SK-N-MC (cell line): ENCODE measurements at regions not wholly inside any gene's neighbourhood (a gene's known extent, or its start where the extent isn't known, plus 50 kb on each side); places are given as distances from the start of the nearest gene placed in this dataset.
"Not testable (repeated sequence)": the region's sequence is repeated elsewhere in the genome, so short reads cannot be mapped to it uniquely, and the experiment has no call there.

Experiments used
- DNase-seq: peaks from one replicate; pipeline ENCODE4 v3.0.0-alpha.2; 2011; ENCODE audit warnings: low read depth, low spot score
- H3K27ac ChIP-seq: fragments of 200-600 bp; sonication (generic); 2 replicates; pipeline ENCODE4 v1.5.1; 2016; ENCODE audit warnings: mixed run types
- H3K36me3 ChIP-seq: fragments of 200-600 bp; sonication (generic); 2 replicates; pipeline ENCODE4 v1.6.1; 2017; ENCODE audit warnings: antibody characterized with exemption, low read length, mixed read lengths; ENCODE audit not compliant: insufficient read depth
- H3K4me3 ChIP-seq: fragments of 200-600 bp; sonication (generic); 2 replicates; pipeline ENCODE4 v1.5.1; 2016
- H3K9ac ChIP-seq: fragments of 200-600 bp; sonication (generic); 2 replicates; pipeline ENCODE4 v1.8.0; 2017; ENCODE audit warnings: mixed run types, mixed read lengths; ENCODE audit not compliant: insufficient read length
- H3K9me3 ChIP-seq: fragments of 200-600 bp; sonication (generic); 2 replicates; pipeline ENCODE4 v1.6.1; 2017; ENCODE audit warnings: low read depth, mild to moderate bottlenecking, antibody characterized with exemption, low read length, moderate library complexity, mixed read lengths
- EZH2 ChIP-seq: fragments of 200-600 bp; sonication (generic); IDR thresholded peaks from one replicate; pipeline ENCODE4 v1.6.1; 2017; ENCODE audit warnings: antibody characterized with exemption
- FOXP2 ChIP-seq: optimal IDR thresholded peaks from 2 replicates; pipeline ENCODE3; 2011; ENCODE audit warnings: mild to moderate bottlenecking, moderate library complexity; ENCODE audit not compliant: insufficient read depth; ENCODE audit errors: extremely low read length, control extremely low read depth
- POLR2AphosphoS5 ChIP-seq: IDR thresholded peaks from 2 replicates; pipeline ENCODE4 v1.6.1; 2012; ENCODE audit warnings: mild to moderate bottlenecking, low read depth, low read length, borderline replicate concordance

GRCh38 chr10:9951481-9952257 is 1066.0 kb upstream of the CELF2 start:
- no peak overlapping the region for H3K4me3 ChIP-seq
- no peak overlapping the region for H3K27ac ChIP-seq
- no peaks in the 10 kb centered on the region for H3K9me3 ChIP-seq
- H3K36me3 ChIP-seq, result no peaks in the 10 kb centered on the region
- DNase-seq, result no peak
- TF ChIP-seq POLR2AphosphoS5 (no peak), EZH2 (no peak), FOXP2 (no peak)
- H3K9ac ChIP-seq, result no peak overlapping the region

- no peak overlapping the region for H3K27ac ChIP-seq
- no peak overlapping the region for H3K4me3 ChIP-seq
- H3K9ac ChIP-seq, result no peak overlapping the region
- H3K9me3 ChIP-seq, result no peaks in the 10 kb centered on the region
- no peaks in the 10 kb centered on the region for H3K36me3 ChIP-seq
- no peak for DNase-seq
- no peak for TF ChIP-seq EZH2
- TF ChIP-seq FOXP2, result no peak
- no peak for TF ChIP-seq POLR2AphosphoS5
Observed at GRCh38 chr10:9957351-9957750, 1060.3 kb upstream of the CELF2 start.

GRCh38 chr10:9957876-9958275 is 1059.8 kb upstream of the CELF2 start:
- not testable (repeated sequence) for DNase-seq, H3K36me3 ChIP-seq, H3K27ac ChIP-seq, H3K9ac ChIP-seq, H3K9me3 ChIP-seq, H3K4me3 ChIP-seq

- Histone ChIP-seq H3K9me3 (no peaks in the 10 kb centered on the region), H3K27ac (no peak overlapping the region), H3K36me3 (no peaks in the 10 kb centered on the region), H3K9ac (no peak overlapping the region), H3K4me3 (no peak overlapping the region)
- no peak for DNase-seq
- no peak for TF ChIP-seq POLR2AphosphoS5
- TF ChIP-seq FOXP2, result no peak
- no peak for TF ChIP-seq EZH2
Observed at GRCh38 chr10:9965341-9965740, 1052.3 kb upstream of the CELF2 start.

- TF ChIP-seq POLR2AphosphoS5 (no peak), EZH2 (no peak), FOXP2 (no peak)
- Histone ChIP-seq H3K9ac (no peak overlapping the region), H3K36me3 (no peaks in the 10 kb centered on the region), H3K4me3 (no peak overlapping the region), H3K27ac (no peak overlapping the region), H3K9me3 (no peaks in the 10 kb centered on the region)
- DNase-seq, result no peak
Observed at GRCh38 chr10:9986786-9987185, 1030.9 kb upstream of the CELF2 start.

- DNase-seq, result no peak
- Histone ChIP-seq H3K36me3 (no peaks in the 10 kb centered on the region), H3K9me3 (no peaks in the 10 kb centered on the region), H3K9ac (no peak overlapping the region), H3K27ac (no peak overlapping the region), H3K4me3 (no peak overlapping the region)
- TF ChIP-seq EZH2 (no peak), FOXP2 (no peak), POLR2AphosphoS5 (no peak)
Observed at GRCh38 chr10:9987197-9987596, 1030.5 kb upstream of the CELF2 start.

GRCh38 chr10:9992661-9993060 is 1025.0 kb upstream of the CELF2 start:
- no peaks in the 10 kb centered on the region for H3K9me3 ChIP-seq
- no peaks in the 10 kb centered on the region for H3K36me3 ChIP-seq
- DNase-seq, result no peak
- H3K9ac ChIP-seq, result no peak overlapping the region
- H3K4me3 ChIP-seq, result no peak overlapping the region
- no peak overlapping the region for H3K27ac ChIP-seq
- TF ChIP-seq FOXP2 (no peak), POLR2AphosphoS5 (no peak), EZH2 (no peak)

- no peak overlapping the region for H3K4me3 ChIP-seq
- DNase-seq, result no peak
- H3K36me3 ChIP-seq, result no peaks in the 10 kb centered on the region
- TF ChIP-seq EZH2, result no peak
- TF ChIP-seq POLR2AphosphoS5, result no peak
- no peak for TF ChIP-seq FOXP2
- H3K9ac ChIP-seq, result no peak overlapping the region
- H3K9me3 ChIP-seq, result no peaks in the 10 kb centered on the region
- no peak overlapping the region for H3K27ac ChIP-seq
Observed at GRCh38 chr10:9994131-9994530, 1023.5 kb upstream of the CELF2 start.

- no peak overlapping the region for H3K27ac ChIP-seq
- TF ChIP-seq EZH2 (no peak), FOXP2 (no peak), POLR2AphosphoS5 (no peak)
- H3K4me3 ChIP-seq, result no peak overlapping the region
- no peak for DNase-seq
- no peaks in the 10 kb centered on the region for H3K36me3 ChIP-seq
- H3K9ac ChIP-seq, result no peak overlapping the region
- H3K9me3 ChIP-seq, result no peaks in the 10 kb centered on the region
Observed at GRCh38 chr10:9999627-10000026, 1018.0 kb upstream of the CELF2 start.
